NCI-H69 (cell line): ENCODE measurements at regions not wholly inside any gene's neighbourhood (a gene's known extent, or its start where the extent isn't known, plus 50 kb on each side); places are given as distances from the start of the nearest gene placed in this dataset.
"Not testable (repeated sequence)": the region's sequence is repeated elsewhere in the genome, so short reads cannot be mapped to it uniquely, and the experiment has no call there.

ENCODE experiments used
- DNase-seq: peaks from one replicate; lab custom pipeline; 2025; lab: John Stamatoyannopoulos, UW

- no peak for DNase-seq
Measured at GRCh38 chr10:91088300-91089140, 131.9 kb upstream of the PCGF5 start.

GRCh38 chr10:91090761-91091529 is 129.5 kb upstream of the PCGF5 start:
- DNase-seq = no peak

- DNase-seq = no peak
Measured at GRCh38 chr10:91091780-91092179, 128.7 kb upstream of the PCGF5 start.

DNA sequence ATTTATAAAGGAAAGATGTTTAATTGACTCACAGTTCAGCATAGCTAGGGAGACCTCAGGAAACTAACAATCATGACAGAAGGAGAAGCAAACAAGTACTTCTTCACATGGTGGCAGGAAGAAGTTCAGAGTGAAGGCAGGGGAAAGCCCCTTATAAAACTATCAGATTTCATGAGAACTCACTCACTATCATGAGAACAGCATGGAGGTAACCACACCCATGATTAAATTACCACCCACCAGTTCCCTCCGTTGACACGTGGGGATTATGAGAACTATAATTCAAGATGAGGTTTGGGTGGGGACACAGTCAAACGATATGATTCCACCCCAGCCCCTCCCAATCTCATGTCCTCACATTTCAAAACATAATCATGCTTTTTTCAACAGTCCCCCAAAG is 124.2 kb upstream of the PCGF5 start:
- no peak for DNase-seq

- no peak for DNase-seq
Measured at GRCh38 chr10:91097313-91097712, 123.2 kb upstream of the PCGF5 start.

DNA sequence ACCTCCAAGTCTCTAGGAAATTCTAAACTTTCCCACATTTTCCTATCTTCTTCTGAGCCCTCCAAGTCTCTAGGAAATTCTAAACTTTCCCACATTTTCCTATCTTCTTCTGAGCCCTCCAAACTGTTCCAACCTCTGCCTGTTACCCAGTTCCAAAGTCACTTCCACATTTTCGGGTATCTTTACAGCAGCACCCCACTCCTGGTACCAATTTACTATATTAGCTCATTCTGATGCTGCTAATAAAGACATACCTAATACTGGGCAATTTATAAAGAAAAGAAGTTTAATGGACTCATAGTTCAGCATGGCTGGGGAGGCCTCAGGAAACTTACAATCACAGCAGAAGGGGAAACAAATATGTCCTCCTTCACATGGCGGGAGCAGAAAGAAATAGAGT is 122.4 kb upstream of the PCGF5 start:
- DNase-seq = not testable (repeated sequence)

DNA sequence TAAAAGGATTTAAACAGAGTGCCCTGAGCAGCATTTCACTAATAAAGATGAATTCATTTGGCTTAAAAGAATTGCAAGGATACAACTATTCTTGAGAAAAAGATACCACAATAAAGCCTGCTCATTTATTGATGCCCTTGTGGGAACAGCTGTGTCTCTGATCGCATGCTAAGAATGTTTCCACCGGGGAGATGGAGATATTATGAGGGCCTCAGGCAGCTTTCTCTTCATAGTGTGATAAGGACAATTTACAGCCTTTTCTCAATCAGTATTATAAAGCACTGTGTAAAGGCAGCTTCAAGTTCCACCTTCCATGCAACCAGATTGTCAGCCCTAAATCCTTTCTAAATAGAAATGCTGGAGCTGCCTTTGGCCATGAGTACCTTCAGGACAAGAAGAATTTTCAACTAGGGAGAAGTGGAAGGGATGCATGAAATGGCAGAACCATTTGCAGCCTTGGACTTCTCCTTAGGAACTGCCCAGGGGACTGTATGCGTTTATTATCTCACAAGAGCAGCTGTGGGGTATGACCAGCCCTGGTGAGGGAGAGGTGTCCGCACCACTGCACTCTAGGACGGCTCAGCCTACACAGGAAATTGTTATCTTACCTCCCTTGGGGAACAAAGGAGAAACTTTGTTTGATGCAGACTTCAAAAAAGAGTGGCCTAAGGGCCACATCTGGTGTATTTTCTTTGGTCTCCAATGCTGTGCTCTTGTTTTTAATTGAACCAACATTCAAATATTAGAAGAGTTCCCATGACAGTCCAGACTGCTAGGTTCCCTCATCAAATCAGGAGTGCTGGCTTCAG is 116.9 kb upstream of the PCGF5 start:
- DNase-seq = no peak

DNA sequence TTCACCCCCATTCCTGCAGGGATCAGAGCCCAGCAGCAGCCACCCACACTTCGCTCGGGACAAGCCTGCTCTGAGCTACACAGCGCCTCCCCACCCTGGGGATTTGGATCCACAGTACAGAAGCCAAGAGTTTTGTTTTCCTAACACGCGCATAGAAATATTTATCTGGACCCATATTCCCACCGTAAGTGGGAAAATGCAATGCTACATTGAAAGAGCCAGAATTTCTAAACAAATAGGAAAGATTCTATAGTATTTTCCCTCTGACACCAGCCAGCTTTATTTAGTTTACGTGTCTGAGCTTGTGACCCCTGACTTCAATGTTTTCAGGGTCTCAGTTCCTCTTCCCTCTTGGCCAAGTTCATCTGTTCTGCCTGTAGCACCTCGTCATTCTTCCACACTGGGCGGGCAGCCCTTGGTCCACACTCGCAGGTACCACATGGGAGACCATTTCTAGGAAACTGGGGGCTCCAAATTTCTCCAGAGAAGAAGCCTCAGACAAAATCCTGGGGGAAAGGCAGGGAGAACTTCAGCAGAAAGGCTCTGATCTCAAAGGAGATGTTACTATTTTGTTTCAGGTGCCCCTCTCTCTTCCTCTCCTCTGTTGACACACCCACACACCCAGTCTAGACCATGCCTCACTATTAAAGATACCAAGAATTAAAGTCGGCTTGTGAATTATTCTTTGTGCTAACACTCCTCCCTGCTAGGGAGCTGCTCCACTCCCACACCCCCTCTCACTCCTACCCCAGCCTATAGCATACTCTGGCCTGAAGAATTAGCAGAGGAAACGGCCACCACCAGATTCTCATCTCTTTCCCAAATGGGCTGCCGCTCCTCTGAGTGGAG is 116.0 kb upstream of the PCGF5 start:
- DNase-seq = no peak

- no peak for DNase-seq
Measured at GRCh38 chr10:91105269-91105668, 115.2 kb upstream of the PCGF5 start.

- no peak for DNase-seq
Measured at GRCh38 chr10:91108820-91109219, 111.6 kb upstream of the PCGF5 start.

GRCh38 chr10:91111060-91111459 is 109.4 kb upstream of the PCGF5 start:
- no peak for DNase-seq

DNA sequence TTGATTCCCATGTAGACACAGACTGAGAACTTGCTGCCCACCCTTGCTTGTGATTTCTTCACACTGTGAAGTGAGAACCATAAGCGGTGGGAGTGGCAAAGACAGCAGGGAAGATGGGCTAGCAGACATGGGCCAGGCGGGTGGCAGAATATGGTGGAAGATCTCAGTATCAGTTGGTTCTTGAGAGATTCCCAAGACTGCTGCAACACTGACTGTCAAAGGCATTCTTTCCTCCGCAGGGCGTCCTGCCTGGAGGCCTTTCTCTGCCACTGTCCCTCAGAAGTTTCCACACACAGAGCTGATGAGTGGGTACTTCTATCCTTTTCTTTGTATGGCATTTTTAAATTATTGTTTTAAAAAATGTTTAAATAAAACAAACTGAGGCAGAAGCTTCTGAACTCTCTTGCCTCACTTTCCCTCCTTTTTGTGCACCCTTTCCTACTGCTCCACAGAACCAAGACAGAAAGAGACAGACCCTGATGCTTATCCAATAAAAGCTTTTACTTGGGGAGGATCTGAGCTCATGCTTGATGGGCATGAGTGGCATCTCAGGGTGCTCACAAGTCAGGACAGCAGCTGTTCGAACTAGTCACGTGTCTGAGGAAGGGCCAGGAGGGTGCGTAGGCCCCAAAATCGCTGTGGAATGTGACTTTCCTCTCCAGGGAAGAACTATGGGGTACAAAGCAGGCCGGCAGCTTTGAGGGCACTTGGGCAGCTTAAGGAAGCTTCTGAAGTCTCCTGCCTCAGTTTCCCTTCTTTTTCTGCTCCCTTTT is 104.7 kb upstream of the PCGF5 start:
- DNase-seq = no peak

- no peak for DNase-seq
Measured at GRCh38 chr10:91117505-91117904, 103.0 kb upstream of the PCGF5 start.

- DNase-seq = no peak
Measured at GRCh38 chr10:91120348-91120747, 100.1 kb upstream of the PCGF5 start.

DNA sequence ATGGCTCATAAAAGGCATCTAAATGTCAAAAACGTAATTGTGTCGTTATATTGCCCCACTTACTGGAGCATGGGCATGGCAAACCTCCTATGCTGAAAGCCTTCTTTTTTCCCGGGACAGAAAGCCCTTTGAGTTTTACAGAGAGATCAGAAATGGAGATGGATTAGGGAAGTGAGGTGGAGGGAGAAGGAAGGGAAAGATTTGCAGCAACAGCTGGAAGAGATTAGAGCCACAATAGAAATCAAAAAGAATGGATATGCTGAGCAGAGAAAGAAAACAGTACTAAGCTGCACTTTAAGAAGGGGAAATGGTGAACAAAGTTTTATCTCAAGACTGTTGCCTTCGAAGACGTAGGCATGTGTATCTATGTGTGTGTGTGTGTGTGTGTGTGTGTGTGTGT is 97.2 kb upstream of the PCGF5 start:
- no peak for DNase-seq

- no peak for DNase-seq
Measured at GRCh38 chr10:91124016-91124415, 96.4 kb upstream of the PCGF5 start.

GRCh38 chr10:91126471-91126870 is 94.0 kb upstream of the PCGF5 start:
- no peak for DNase-seq

- DNase-seq = no peak
Measured at GRCh38 chr10:91127341-91128082, 93.0 kb upstream of the PCGF5 start.

GRCh38 chr10:91135113-91135512 is 85.3 kb upstream of the PCGF5 start:
- no peak for DNase-seq

DNA sequence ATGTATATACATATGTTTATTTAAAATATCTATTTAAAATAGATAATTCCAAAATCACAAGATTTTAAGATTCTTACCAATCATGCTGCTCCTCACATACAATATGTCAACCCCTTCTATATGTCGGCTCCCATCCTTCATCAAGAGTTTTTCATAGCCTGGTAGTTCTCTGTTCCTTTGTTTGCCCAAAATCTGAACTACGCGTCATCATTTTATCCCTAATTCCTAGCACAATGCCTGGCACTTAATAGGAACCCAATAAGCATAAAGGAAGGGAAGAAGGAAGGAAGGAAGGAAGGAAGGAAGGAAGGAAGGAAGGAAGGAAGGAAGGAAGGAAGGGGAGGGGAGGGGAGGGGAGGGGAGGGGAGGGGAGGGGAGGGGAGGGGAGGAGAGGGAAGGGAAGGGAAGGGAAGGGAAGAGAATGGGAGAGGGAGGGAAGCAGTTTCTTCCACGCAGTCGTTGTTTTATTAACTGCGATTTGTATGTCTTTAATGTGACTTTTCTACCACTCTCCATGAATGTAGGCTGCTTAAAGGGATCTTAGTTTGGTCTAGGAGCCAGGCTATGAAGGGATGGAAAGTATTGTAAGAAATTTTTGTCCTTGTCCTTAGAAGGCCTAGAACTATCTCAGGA is 83.3 kb upstream of the PCGF5 start:
- no peak for DNase-seq
